Body of pancreas (tissue), 4 donors: ENCODE measurements at regions not wholly inside any gene's neighbourhood (a gene's known extent, or its start where the extent isn't known, plus 50 kb on each side); places are given as distances from the start of the nearest gene placed in this dataset.

Experiments
- POLR2A ChIP-seq, 3 donors: fragments of 450-650 bp; IDR thresholded peaks; one replicate each; pipeline ENCODE4 v1.6.1; 2016; ENCODE audit warnings: antibody characterized with exemption in 3 of 3, mild to moderate bottlenecking in 2 of 3
- TF ChIP-seq, protein P1 (sequence below), 7 experiments: fragments of 450-650 bp in 4 of 7; fragments of 200-600 bp in 3 of 7; sonication (generic) in 3 of 7; IDR thresholded peaks; one replicate each; pipeline ENCODE4 v1.5.1; 2016 to 2019; ENCODE audit warnings: antibody characterized with exemption in 7 of 7

DNA sequence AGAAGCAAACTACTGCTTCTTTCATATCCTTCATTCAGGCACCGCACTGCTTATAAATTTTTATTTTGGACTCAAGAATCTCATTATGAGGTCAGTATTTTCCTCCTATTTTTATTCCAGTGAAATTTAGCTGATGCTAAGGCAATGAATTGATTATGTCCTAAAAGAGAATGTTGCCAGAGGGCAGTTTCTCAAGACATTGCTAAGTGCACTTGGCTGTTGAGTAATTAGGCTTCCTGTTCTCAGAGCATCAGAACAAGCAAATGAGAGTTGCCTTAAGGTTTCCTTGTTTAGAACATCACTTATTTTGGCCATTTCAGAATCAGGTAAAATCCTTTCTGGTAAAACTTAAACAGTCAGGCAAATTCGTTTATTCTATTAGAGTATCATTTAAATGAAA, 548.6 kb upstream of the ZEB2 start:
- TF ChIP-seq, protein P1, sequence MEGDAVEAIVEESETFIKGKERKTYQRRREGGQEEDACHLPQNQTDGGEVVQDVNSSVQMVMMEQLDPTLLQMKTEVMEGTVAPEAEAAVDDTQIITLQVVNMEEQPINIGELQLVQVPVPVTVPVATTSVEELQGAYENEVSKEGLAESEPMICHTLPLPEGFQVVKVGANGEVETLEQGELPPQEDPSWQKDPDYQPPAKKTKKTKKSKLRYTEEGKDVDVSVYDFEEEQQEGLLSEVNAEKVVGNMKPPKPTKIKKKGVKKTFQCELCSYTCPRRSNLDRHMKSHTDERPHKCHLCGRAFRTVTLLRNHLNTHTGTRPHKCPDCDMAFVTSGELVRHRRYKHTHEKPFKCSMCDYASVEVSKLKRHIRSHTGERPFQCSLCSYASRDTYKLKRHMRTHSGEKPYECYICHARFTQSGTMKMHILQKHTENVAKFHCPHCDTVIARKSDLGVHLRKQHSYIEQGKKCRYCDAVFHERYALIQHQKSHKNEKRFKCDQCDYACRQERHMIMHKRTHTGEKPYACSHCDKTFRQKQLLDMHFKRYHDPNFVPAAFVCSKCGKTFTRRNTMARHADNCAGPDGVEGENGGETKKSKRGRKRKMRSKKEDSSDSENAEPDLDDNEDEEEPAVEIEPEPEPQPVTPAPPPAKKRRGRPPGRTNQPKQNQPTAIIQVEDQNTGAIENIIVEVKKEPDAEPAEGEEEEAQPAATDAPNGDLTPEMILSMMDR (IDR thresholded peaks at IDR 0.05), result no peak
- TF ChIP-seq POLR2A (IDR thresholded peaks at IDR 0.05), result no peak
